Duodenal mucosa (tissue), 2 donors: ENCODE measurements at regions not wholly inside any gene's neighbourhood (a gene's known extent, or its start where the extent isn't known, plus 50 kb on each side); places are given as distances from the start of the nearest gene placed in this dataset.
"Not testable (repeated sequence)": the region's sequence is repeated elsewhere in the genome, so short reads cannot be mapped to it uniquely, and the experiment has no call there.

Experiments
- H3K27ac ChIP-seq: one replicate; pipeline ENCODE4 v1.7.0; 2013; ENCODE audit warnings: low read depth, low read length
- H3K27me3 ChIP-seq, 2 donors: one replicate each; pipeline ENCODE4 v1.7.0; 2013; ENCODE audit warnings: low read length in 2 of 2, control low read depth in 1 of 2; ENCODE audit not compliant: insufficient read depth in 2 of 2, control insufficient read depth in 1 of 2
- H3K36me3 ChIP-seq, 2 donors: one replicate each; pipeline ENCODE4 v1.7.0; 2013; ENCODE audit warnings: low read length in 2 of 2, control low read depth in 1 of 2; ENCODE audit not compliant: insufficient read depth in 2 of 2, control insufficient read depth in 1 of 2
- H3K4me1 ChIP-seq, 2 donors: one replicate each; pipeline ENCODE4 v1.7.0; 2013; ENCODE audit warnings: low read length in 2 of 2, control low read depth in 1 of 2; ENCODE audit not compliant: insufficient read depth in 2 of 2, control insufficient read depth in 1 of 2
- H3K4me3 ChIP-seq, 2 donors: one replicate each; pipeline ENCODE4 v1.7.0; 2013; ENCODE audit warnings: low read length in 2 of 2, low read depth in 1 of 2
- H3K9ac ChIP-seq, 2 donors: one replicate each; pipeline ENCODE4 v1.7.0; 2013; ENCODE audit warnings: low read length in 2 of 2, low read depth in 1 of 2
- H3K9me3 ChIP-seq, 2 donors: one replicate each; pipeline ENCODE4 v1.7.0; 2013; ENCODE audit warnings: low read length in 2 of 2, control low read depth in 1 of 2; ENCODE audit not compliant: control insufficient read depth in 1 of 2

- H3K9me3 ChIP-seq, result no peaks in the 10 kb centered on the region
- H3K9ac ChIP-seq, result no peak overlapping the region
- no peak overlapping the region for H3K4me3 ChIP-seq
- H3K36me3 ChIP-seq, result no peaks in the 10 kb centered on the region
- no peaks in the 10 kb centered on the region for H3K27me3 ChIP-seq
- H3K27ac ChIP-seq, result no peak overlapping the region
- no peaks in the 10 kb centered on the region for H3K4me1 ChIP-seq
Measured at GRCh38 chr1:76687307-76688175, 179.7 kb upstream of the ST6GALNAC5 start.

GRCh38 chr1:76690766-76691165, 176.5 kb upstream of the ST6GALNAC5 start:
- Histone ChIP-seq H3K9ac (no peak overlapping the region), H3K4me1 (no peaks in the 10 kb centered on the region), H3K36me3 (no peaks in the 10 kb centered on the region), H3K27me3 (no peaks in the 10 kb centered on the region), H3K9me3 (no peaks in the 10 kb centered on the region), H3K27ac (no peak overlapping the region), H3K4me3 (no peak overlapping the region)

DNA sequence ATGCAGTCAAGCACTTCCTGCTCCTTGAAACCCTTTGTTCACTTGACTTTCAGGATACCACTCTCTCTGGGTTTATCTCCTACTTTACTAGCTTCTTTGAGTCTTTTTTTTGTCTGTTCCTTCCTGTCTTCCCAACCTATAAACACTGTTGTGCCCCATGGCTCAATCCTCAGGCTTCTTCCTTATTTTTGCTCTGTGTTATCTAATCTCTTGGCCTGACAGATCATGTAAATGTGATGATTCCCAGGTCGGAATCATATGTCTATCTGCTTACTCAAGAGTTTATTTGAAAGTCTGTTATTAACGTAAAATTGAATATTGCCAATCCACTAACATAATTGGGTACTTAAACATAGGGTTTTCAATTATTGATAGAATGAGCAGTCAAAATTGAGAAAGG, 171.7 kb upstream of the ST6GALNAC5 start:
- no peak overlapping the region for H3K27ac ChIP-seq
- H3K4me1 ChIP-seq, result no peaks in the 10 kb centered on the region
- no peaks in the 10 kb centered on the region for H3K27me3 ChIP-seq
- H3K9me3 ChIP-seq, result no peaks in the 10 kb centered on the region
- H3K36me3 ChIP-seq, result no peaks in the 10 kb centered on the region
- H3K9ac ChIP-seq, result no peak overlapping the region
- H3K4me3 ChIP-seq, result no peak overlapping the region

- Histone ChIP-seq H3K27me3 (no peaks in the 10 kb centered on the region), H3K9me3 (no peaks in the 10 kb centered on the region), H3K4me1 (no peaks in the 10 kb centered on the region), H3K9ac (no peak overlapping the region), H3K27ac (no peak overlapping the region), H3K4me3 (no peak overlapping the region), H3K36me3 (no peaks in the 10 kb centered on the region)
Measured at GRCh38 chr1:76697361-76697760, 169.9 kb upstream of the ST6GALNAC5 start.

DNA sequence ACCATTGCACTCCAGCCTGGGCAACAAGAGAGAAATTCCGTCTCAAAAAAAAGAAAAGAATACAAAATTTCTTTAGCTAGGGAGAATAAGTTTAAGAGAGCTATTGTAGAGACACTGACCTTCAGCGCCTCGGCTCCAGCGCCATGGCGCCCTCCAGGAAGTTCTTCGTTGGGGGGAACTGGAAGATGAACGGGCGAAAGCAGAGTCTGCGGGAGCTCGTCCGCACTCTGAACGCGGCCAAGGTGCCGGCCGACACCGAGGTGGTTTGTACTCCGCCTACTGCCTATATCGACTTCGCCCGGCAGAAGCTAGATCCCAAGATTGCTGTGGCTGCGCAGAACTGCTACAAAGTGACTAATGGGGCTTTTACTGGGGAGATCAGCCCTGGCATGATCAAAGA, 167.6 kb upstream of the ST6GALNAC5 start:
- H3K27me3 ChIP-seq, H3K9ac ChIP-seq, H3K36me3 ChIP-seq, H3K4me3 ChIP-seq, H3K27ac ChIP-seq, H3K4me1 ChIP-seq, H3K9me3 ChIP-seq: not testable (repeated sequence)

GRCh38 chr1:76700200-76700599, 167.1 kb upstream of the ST6GALNAC5 start:
- H3K4me3 ChIP-seq, H3K4me1 ChIP-seq, H3K27ac ChIP-seq, H3K9ac ChIP-seq, H3K27me3 ChIP-seq, H3K36me3 ChIP-seq, H3K9me3 ChIP-seq: not testable (repeated sequence)

DNA sequence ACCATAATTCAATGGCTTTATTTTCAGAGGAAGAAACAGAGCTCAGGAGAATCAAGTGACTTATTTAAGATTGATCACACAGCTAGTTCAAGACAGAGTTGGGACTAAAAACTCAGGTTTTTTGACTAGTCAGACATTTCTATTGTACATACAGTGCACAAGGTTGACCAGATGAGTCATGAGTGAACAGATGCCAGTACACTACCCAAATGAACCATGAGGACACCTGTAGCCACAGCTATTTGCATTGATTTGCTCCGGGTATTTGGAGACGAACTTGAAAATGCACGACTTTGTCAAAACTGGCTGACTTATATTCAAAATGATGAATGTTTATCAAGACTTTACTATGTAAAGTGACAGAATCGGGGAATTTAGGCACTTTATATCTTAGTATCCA, 161.7 kb upstream of the ST6GALNAC5 start:
- H3K9me3 ChIP-seq, result no peaks in the 10 kb centered on the region
- no peaks in the 10 kb centered on the region for H3K27me3 ChIP-seq
- H3K36me3 ChIP-seq, result no peaks in the 10 kb centered on the region
- no peaks in the 10 kb centered on the region for H3K4me1 ChIP-seq
- H3K27ac ChIP-seq, result no peak overlapping the region
- no peak overlapping the region for H3K4me3 ChIP-seq
- H3K9ac ChIP-seq, result no peak overlapping the region

GRCh38 chr1:76713535-76713934, 153.7 kb upstream of the ST6GALNAC5 start:
- no peak overlapping the region for H3K9ac ChIP-seq
- H3K4me3 ChIP-seq, result no peak overlapping the region
- no peaks in the 10 kb centered on the region for H3K36me3 ChIP-seq
- no peak overlapping the region for H3K27ac ChIP-seq
- no peaks in the 10 kb centered on the region for H3K27me3 ChIP-seq
- H3K9me3 ChIP-seq, result no peaks in the 10 kb centered on the region
- no peaks in the 10 kb centered on the region for H3K4me1 ChIP-seq

DNA sequence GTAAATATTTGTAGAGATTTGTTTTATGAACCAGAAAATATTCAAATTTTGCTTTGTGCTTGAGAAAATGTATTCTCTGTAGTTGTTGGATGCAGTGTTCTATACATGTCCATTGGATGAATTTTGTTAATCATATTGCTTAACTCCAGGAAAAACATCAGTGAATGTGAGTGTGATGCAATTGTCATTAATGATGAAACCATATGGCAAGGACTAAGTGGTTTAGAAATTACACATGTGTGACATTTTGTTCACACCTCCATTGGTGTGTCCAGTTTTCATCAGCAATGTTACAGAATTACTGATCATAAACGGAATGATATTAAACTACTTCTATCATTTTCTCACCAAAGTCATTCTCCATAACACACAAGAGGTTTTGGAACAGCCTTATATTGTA, 151.8 kb upstream of the ST6GALNAC5 start:
- Histone ChIP-seq H3K27ac (no peak overlapping the region), H3K4me3 (no peak overlapping the region), H3K9ac (no peak overlapping the region), H3K27me3 (no peaks in the 10 kb centered on the region), H3K4me1 (no peaks in the 10 kb centered on the region), H3K9me3 (no peaks in the 10 kb centered on the region), H3K36me3 (no peaks in the 10 kb centered on the region)

GRCh38 chr1:76723949-76724348, 143.3 kb upstream of the ST6GALNAC5 start:
- H3K4me3 ChIP-seq, result no peak overlapping the region
- H3K4me1 ChIP-seq, result no peaks in the 10 kb centered on the region
- no peaks in the 10 kb centered on the region for H3K27me3 ChIP-seq
- H3K9me3 ChIP-seq, result no peaks in the 10 kb centered on the region
- no peaks in the 10 kb centered on the region for H3K36me3 ChIP-seq
- no peak overlapping the region for H3K27ac ChIP-seq
- no peak overlapping the region for H3K9ac ChIP-seq
